Peyer's patch (tissue), 4 donors: ENCODE measurements at regions not wholly inside any gene's neighbourhood (a gene's known extent, or its start where the extent isn't known, plus 50 kb on each side); places are given as distances from the start of the nearest gene placed in this dataset.

Source experiments
- CTCF ChIP-seq, 6 experiments: fragments of 450-650 bp in 4 of 6; fragments of 200-600 bp in 2 of 6; sonication (generic) in 1 of 6; IDR thresholded peaks; one replicate each; pipeline ENCODE4 v1.5.1; 2017 to 2019; ENCODE audit warnings: antibody characterized with exemption in 6 of 6, mild to moderate bottlenecking in 3 of 6, moderate library complexity in 1 of 6
- POLR2A ChIP-seq, 2 donors: fragments of 450-650 bp; IDR thresholded peaks; one replicate each; pipeline ENCODE4 v1.5.1; 2017; ENCODE audit warnings: antibody characterized with exemption in 2 of 2, mild to moderate bottlenecking in 2 of 2, moderate library complexity in 2 of 2

DNA sequence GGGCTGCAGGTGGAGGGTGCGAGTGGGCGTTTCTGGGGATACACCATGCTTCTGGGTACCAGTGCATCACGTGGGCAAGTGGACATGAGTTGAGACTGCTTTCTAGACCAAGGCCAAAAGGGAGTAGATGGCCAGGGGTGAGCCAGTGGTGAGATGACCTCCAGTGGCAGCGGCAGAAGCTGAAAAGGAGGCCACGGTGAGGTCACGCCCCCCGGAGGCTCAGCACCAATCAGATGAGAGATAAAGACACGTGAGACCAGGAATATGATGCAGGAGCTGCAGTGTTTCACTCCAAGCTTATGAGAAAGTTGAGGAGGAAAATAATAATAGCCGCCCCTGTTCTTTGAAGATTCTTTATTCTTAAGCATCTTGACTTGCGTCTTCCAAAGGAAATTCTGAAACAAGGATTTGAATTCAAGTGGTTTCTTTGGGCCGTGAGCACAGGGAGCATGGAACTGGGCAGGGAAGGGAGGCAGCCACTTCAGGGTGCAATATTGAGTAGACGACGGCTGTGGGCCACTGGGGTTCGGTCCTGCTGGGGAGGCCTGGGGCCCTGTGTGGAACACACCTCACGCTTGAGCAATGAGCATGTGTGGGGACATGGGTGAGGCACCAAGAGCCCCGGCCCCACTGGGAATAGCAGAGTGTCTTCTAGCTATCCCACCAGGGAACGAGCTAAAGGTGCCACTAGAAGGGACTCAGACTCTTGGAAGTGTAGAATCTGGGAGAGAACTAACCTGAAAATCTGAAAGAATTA, 156.7 kb upstream of the LRFN2 start:
- no peak for TF ChIP-seq CTCF (IDR thresholded peaks at IDR 0.05)
- TF ChIP-seq POLR2A (IDR thresholded peaks at IDR 0.05), result no peak
